C4-2B (cell line): ENCODE measurements at regions not wholly inside any gene's neighbourhood (a gene's known extent, or its start where the extent isn't known, plus 50 kb on each side); places are given as distances from the start of the nearest gene placed in this dataset.

Experiments used
- H3K27ac ChIP-seq: fragments of 450-650 bp; 2 replicates; pipeline ENCODE4 v1.5.1; 2017
- CTCF ChIP-seq: fragments of 450-650 bp; conservative IDR thresholded peaks from 2 replicates; pipeline ENCODE4 v1.5.1; 2017; ENCODE audit warnings: mild to moderate bottlenecking
- ZFX ChIP-seq: fragments of 450-650 bp; IDR thresholded peaks from 2 replicates; pipeline ENCODE4 v1.6.1; 2017

GRCh38 chr6:149267513-149268043, 49.9 kb upstream of the TAB2 start:
- no peak overlapping the region for H3K27ac ChIP-seq
- TF ChIP-seq ZFX (no peak), CTCF (no peak)
